ENCODE measurements at regions not wholly inside any gene's neighbourhood (a gene's known extent, or its start where the extent isn't known, plus 50 kb on each side); places are given as distances from the start of the nearest gene placed in this dataset.
A peak's percentile ranks its signal among the peaks of the same experiment; 100 is the strongest.
"Not testable (repeated sequence)": the region's sequence is repeated elsewhere in the genome, so short reads cannot be mapped to it uniquely, and the experiment has no call there.

DNA sequence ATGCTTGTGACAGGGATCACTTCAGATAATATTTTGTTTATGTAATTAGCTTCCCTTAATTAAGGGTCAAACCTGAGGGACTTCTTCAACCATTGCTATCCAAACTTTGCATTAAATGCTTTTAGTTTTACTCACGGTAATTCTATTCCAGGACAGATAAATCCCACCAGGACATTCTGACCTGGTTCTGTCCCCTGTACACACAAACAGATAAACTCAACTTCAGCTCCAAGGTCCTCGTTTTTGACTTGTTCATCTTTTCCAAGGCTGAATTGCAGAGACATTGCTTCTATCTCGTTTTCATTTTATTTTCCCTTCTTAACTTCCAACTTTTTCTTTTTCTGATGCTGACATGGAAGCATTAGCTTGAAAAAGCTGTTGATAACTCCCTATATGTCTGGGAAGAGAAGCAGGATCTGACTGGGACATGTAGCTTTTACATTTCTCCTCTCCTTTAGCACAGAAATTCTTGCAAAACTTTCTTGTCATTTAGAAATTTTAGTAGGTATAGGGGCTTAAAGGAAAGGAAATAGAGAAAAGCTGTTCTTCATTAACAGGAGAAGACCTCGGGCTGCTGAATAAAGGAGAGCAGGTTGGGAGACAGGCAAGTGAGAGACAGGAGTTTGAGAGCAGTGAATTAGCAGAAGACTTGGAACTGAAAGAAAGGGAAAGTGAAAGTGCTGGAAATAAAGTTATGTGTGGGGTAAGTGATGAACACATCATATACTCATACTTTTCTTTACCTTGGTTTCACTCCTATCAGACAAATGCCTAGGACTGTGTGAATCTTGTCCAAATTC lies 231.7 kb upstream of the B3GALT2 start:
- ATAC-seq (ENCODE audit: poor library complexity) (peak; percentile 87), DNase-seq (no peak)
- intact Hi-C loops (cut with DNase I), result no loop called here

GRCh38 chr1:193417403-193417802 lies 231.0 kb upstream of the B3GALT2 start:
- intact Hi-C loops (cut with DNase I), result no loop called here
- ATAC-seq (ENCODE audit: poor library complexity), result no peak
- no peak for DNase-seq

DNA sequence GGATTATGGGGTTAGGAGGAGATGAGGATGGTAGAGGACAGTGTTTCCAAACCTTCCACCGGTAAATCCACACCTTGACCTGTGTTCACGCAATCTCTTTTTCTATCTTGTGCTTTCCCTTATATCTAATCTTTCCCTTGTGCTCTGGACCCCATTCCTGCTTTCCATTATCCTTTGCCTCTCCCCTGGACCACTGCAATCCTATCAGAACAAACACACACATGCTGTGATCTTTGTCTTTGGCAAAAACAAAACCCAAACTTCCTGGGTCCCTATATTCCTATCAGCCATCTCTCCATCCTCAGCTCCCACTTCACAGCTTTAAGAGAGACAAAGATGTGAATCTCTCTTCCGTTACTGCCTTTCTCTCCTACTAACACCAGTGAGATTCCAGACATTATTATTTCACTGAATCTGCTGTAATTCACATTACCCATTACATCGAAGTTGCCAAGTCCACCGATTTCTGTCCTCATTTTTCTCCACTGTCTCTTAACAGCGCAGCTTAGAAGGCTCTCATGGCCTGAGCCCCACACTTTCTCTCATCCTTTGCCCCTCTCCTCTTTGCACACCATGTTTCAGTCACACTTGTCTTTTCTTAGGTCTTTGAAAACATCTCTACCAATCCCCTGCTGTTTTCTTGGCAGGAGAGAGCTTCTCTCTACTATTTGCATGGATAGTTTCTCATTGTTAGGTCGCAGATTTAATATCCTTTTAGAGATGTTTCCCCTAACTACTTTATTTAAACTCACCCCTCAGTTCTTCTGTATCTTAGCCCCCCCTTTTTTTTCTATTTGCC lies 230.0 kb upstream of the B3GALT2 start:
- intact Hi-C loops (cut with DNase I), result no loop called here
- DNase-seq, result no peak

GRCh38 chr1:193415256-193415655 lies 228.8 kb upstream of the B3GALT2 start:
- no peak for DNase-seq
- intact Hi-C loops (cut with DNase I), result no loop called here
- no peak for ATAC-seq (ENCODE audit: poor library complexity)

More for the DNA sequence above, 230.0 kb upstream of the B3GALT2 start:
- ATAC-seq (ENCODE audit: poor library complexity), result no peak

DNA sequence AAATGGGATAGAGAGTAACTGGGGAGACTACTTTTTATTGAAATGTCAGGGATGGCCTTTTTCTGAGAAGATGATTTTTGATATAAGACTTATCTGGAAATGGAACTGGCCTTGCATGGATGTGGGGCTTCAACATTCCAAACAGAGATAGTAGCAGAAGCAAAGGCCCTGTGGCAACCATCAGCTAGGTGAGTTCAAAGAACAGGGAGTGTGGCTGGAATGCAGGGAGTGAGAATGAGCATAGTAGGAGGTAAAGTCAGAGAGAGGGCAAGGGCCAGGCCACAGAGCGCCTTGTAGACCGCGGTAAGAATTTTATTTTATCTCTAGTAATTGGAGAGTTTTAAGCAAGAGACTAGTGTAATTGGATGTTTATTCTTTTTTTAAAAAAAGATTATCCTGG lies 227.0 kb upstream of the B3GALT2 start:
- intact Hi-C loops (cut with DNase I), result no loop called here
- ATAC-seq (ENCODE audit: poor library complexity) (no peak), DNase-seq (no peak)

DNA sequence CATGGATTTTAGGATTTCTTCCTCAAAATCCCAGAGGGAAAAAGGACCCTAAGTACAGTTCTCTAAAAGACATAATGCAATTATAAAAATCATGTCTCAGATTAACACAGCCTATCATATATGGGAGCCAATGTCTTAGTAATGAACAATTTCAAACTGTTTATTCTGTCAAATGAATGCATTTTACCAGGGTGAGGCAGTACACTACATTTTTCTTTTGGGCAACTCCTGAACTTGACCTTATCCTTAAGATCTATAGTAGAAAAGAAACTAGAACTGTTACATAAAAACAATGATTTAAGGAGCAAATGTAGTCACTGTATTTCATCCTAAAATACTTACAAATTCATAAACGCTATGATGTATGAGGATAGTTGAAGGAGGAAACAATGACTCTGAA lies 226.3 kb upstream of the B3GALT2 start:
- ATAC-seq (ENCODE audit: poor library complexity) (no peak), DNase-seq (no peak)
- intact Hi-C loops (cut with DNase I), result no loop called here

GRCh38 chr1:193411714-193412113 lies 225.3 kb upstream of the B3GALT2 start:
- DNase-seq (no peak), ATAC-seq (ENCODE audit: poor library complexity) (no peak)
- intact Hi-C loops (cut with DNase I), result no loop called here

DNA sequence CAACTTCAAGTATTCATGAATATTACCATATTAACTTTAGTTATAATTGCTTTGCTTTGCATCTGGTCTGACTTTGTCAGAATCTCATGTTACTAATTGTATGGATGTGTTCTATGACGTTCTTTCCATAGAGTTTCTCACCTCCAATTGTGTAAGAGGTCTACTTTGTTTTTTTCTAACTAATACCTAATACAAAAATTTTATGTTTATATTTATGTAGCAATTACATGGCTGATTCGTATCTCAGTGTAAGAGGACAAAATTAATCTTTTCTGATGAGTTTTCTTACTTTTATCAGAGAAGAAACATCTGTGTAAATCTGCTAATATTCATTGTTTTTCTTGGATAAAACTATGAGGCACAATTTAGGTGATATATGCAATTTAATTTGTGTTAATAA lies 224.8 kb upstream of the B3GALT2 start:
- intact Hi-C loops (cut with DNase I), result no loop called here
- ATAC-seq (ENCODE audit: poor library complexity), result no peak
- DNase-seq, result no peak

DNA sequence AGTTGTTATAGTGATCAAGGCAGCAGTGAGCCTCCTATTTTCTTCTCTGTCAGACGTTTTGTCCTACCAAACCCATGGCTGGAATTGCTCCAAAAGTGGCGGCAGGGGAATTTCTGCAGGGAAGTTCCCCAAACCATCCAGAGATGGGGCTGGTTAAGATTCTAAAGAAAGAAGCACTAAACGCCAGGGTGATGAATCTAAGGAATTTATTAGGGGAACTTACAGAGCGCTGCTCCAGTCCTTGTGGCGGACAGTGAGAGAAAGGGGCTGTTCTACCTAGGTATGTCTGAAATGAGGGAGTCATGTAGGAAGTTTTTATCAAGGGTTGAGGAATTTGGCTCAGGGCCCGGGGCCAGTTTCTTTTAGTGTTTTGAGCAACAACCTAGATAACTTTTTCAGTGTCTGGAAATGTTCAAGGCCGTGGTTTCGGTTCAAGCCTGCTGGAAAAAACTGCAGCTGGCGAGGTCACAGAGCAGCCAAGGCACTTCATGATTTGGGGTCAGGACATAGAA lies 222.4 kb upstream of the B3GALT2 start:
- ATAC-seq (ENCODE audit: poor library complexity) (peak; percentile 87), DNase-seq (peak; percentile 88)
- intact Hi-C loops (cut with DNase I), result loop anchor here (5.0 kb wide), 1 partner anchor 222 kb away; the partner anchor contains the start of gene B3GALT2

DNA sequence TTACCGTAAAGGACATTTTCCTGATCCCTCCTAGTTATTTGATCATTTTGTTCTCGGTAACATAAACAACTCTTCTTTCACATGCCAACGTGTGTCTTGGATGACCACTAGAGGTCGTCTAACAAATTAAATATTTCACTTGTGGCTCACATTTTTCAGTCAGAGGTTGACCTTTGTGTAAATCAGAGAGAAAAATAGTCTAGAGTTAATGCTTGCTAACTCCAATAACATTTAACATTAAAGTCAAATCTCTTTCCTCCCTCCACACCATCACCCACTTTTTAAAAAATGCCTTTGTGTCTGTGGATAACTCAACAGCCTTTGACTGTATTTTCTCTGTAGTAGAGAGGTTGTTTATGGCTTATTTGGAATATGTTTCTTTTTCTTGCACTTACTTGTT lies 220.5 kb upstream of the B3GALT2 start:
- DNase-seq, result no peak
- ATAC-seq (ENCODE audit: poor library complexity), result peak; percentile 45
- intact Hi-C loops (cut with DNase I), result loop anchor here (5.0 kb wide), 1 partner anchor 220 kb away; the partner anchor contains the start of gene B3GALT2

GRCh38 chr1:193404236-193404635 lies 217.8 kb upstream of the B3GALT2 start:
- ATAC-seq (ENCODE audit: poor library complexity) (no peak), DNase-seq (no peak)
- intact Hi-C loops (cut with DNase I), result no loop called here

DNA sequence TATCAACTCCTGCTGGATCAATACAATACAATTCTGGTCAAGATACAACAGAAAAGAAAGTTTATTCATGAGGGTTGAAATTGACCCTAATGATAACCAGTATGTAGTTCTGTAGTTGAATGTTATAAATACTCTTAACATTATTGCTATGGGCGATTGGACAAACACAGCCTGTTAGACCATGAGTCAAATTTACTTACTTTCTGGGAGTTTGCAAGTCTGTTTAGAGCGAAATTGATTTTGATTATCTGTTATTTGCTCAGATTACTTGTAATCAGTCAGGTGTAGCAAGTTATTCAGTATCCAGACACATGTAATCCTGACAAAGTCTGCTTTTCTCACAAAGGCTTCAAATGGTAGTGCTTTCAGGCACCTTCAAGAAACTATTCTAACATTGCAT lies 216.6 kb upstream of the B3GALT2 start:
- no peak for DNase-seq
- ATAC-seq (ENCODE audit: poor library complexity), result no peak
- intact Hi-C loops (cut with DNase I), result no loop called here

DNA sequence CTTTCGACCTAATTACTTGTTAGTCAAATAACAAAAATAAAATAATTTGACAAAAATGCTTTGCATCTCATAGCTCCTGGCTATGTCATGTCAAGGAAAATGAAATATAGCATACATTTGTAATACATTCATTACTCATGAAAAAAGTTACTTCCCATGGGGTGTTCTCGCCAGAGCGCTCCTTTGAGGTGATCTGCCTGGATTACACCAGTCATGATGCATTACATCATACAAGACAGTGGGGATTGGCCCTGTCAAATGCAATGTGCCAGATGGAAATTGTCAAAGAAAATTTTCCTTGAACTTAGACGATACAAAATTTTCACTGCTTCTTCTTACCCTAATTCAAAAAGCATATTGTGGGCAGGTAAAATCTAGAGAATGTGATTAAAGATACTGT lies 215.6 kb upstream of the B3GALT2 start:
- intact Hi-C loops (cut with DNase I), result no loop called here
- ATAC-seq (ENCODE audit: poor library complexity), result no peak
- DNase-seq, result no peak

GRCh38 chr1:193394336-193394735 lies 207.9 kb upstream of the B3GALT2 start:
- no peak for DNase-seq
- intact Hi-C loops (cut with DNase I), result no loop called here

DNA sequence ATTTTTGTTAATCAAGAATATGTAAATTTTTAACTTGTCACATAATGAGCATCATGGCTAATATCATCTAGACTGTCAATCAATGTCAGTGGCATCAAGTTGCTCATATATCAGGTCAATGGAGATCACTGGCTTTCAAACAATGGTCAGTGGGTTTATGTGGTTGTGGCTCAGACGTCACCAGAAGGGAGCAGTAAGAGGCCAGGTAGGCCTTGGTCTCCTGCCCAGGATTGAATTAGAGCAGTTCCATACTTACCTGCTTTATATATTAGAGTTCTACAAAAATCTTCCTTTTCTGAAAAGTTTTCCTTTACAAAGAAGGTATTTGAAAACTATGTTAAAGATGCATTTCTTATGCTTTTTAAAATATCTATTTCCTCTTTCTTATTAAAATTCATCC lies 206.3 kb upstream of the B3GALT2 start:
- ATAC-seq (ENCODE audit: poor library complexity), result no peak
- DNase-seq, result no peak
- intact Hi-C loops (cut with DNase I), result no loop called here

More at GRCh38 chr1:193394336-193394735, 207.9 kb upstream of the B3GALT2 start:
- ATAC-seq (ENCODE audit: poor library complexity), result no peak

DNA sequence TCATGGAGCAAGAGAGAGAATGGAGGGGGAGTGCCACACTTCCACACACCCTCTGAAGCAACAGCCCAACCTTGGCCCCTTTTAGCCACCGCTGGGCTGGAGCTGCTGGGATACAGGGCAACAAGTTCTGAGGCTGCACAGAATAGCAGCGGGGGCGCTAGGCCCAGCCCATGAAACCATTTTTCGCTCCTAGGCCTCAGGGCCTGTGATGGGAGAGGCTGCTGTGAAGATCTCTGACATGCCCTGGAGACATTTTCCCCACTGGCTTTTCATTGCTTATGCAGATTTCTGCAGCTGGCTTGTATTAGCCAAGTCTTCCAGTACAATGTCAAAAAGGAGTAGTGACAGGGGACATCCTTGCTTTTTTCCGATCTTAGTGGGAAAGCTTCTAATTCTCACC lies 202.3 kb upstream of the B3GALT2 start:
- ATAC-seq (ENCODE audit: poor library complexity) (peak; percentile 10), DNase-seq (no peak)
- intact Hi-C loops (cut with DNase I), result no loop called here

DNA sequence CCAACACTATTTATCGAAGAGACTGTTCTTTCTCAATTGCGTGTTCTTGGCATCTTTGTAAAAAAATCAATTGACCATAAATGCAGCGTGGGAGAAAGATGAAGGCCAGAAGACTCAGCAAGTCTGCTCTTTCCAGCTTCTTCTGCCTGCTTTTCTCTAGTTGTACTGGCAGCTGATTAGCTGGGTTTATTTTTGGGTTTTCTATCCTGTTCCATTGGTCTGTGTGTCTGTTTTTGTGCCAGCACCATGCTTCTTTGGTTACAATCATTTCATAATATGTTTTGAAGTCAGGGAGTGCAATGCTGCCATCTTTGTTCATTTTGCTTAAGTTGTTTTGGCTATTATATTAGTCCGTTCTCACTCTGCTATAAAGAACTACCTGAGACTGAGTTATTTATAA lies 201.8 kb upstream of the B3GALT2 start:
- DNase-seq (no peak), ATAC-seq (ENCODE audit: poor library complexity) (peak; percentile 48)
- intact Hi-C loops (cut with DNase I), result no loop called here

GRCh38 chr1:193387406-193387805 lies 201.0 kb upstream of the B3GALT2 start:
- intact Hi-C loops (cut with DNase I), result no loop called here
- no peak for ATAC-seq (ENCODE audit: poor library complexity)
- no peak for DNase-seq

- DNase-seq; ATAC-seq (ENCODE audit: poor library complexity); intact Hi-C loops (cut with DNase I): not testable (repeated sequence)
These were observed 192.0 kb upstream of the B3GALT2 start for GRCh38 chr1:193378451-193378850.

- DNase-seq, result no peak
- intact Hi-C loops (cut with DNase I), result no loop called here
These were observed 191.1 kb upstream of the B3GALT2 start for GRCh38 chr1:193377472-193377871.

More at GRCh38 chr1:193377472-193377871, 191.1 kb upstream of the B3GALT2 start:
- no peak for ATAC-seq (ENCODE audit: poor library complexity)

All from Right ventricle myocardium superior (tissue), 1 donor.